ENCODE measurements at regions not wholly inside any gene's neighbourhood (a gene's known extent, or its start where the extent isn't known, plus 50 kb on each side); places are given as distances from the start of the nearest gene placed in this dataset.

DNA sequence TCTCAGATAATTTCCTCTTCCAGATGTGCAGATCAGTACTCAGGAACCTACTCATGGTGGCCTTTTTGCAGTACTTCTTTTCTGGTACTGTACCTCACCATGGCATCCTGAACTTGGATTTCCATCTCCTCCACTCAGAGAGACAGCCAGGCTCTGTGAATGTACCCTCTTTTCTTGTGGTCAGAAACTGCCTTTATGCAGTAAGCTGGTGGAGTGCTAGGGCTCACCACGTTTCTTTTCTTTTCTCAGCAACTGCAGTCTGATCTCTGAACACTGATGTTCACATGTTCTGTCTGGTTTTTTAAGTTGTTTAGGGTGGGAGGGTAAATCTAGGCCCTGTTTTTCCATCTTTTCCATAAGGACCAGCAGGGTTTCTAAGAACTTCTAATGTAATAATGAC is 99.8 kb upstream of the NRXN3 start:
- ChIA-PET POLR2A (no interaction called here), CTCF (interaction anchor here (1.3 kb wide), 1 partner anchor 416 kb away, joined by 3 read pairs; no protein-coding TSS in a partner anchor)
- TF ChIP-seq, protein P1, sequence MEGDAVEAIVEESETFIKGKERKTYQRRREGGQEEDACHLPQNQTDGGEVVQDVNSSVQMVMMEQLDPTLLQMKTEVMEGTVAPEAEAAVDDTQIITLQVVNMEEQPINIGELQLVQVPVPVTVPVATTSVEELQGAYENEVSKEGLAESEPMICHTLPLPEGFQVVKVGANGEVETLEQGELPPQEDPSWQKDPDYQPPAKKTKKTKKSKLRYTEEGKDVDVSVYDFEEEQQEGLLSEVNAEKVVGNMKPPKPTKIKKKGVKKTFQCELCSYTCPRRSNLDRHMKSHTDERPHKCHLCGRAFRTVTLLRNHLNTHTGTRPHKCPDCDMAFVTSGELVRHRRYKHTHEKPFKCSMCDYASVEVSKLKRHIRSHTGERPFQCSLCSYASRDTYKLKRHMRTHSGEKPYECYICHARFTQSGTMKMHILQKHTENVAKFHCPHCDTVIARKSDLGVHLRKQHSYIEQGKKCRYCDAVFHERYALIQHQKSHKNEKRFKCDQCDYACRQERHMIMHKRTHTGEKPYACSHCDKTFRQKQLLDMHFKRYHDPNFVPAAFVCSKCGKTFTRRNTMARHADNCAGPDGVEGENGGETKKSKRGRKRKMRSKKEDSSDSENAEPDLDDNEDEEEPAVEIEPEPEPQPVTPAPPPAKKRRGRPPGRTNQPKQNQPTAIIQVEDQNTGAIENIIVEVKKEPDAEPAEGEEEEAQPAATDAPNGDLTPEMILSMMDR (IDR thresholded peaks at IDR 0.05; ENCODE audit: control extremely low read depth, extremely low read depth, low read depth, missing control alignments): no peak
- no peak for DNase-seq (ENCODE audit: extremely low spot score)

GRCh38 chr14:78071016-78071549 is 99.1 kb upstream of the NRXN3 start:
- DNase-seq (ENCODE audit: extremely low spot score): no peak
- ChIA-PET POLR2A (no interaction called here), CTCF (interaction anchor here (1.0 to 1.2 kb wide), 2 partner anchors 13 to 16 kb away, joined by 3 read pairs; no protein-coding TSS in a partner anchor)
- TF ChIP-seq, protein P1 (IDR thresholded peaks at IDR 0.05; ENCODE audit: control extremely low read depth, extremely low read depth, low read depth, missing control alignments): no peak

- TF ChIP-seq, protein P1 (IDR thresholded peaks at IDR 0.05; ENCODE audit: control extremely low read depth, extremely low read depth, low read depth, missing control alignments): no peak
- POLR2A ChIA-PET: no interaction called here
- no peak for DNase-seq (ENCODE audit: extremely low spot score)
- CTCF ChIA-PET: interaction anchor here (1.1 to 2.0 kb wide), 3 partner anchors 9 to 211 kb away, joined by 3 to 6 read pairs (median 3); no protein-coding TSS in a partner anchor
Observed at GRCh38 chr14:78073028-78073427, 97.1 kb upstream of the NRXN3 start.

DNA sequence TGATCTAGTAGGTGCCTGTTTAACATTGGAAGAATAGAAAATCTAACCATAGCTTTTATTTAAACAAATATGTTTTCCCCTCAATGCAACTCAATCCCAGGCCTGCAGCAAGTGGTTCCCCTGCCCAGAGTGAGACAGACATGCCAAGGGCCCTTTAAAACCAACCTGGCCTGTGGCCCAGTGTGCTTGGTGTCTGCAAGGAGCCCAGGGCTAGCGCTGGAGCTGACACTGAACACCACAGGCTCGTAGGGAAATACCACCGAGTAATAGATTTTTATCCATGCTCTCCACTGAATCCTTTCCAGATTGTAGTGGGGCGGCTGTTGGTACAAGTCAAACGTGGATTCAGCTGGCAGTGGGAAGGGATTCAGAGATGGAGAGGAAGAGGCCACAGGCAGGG is 95.6 kb upstream of the NRXN3 start:
- CTCF ChIA-PET: interaction anchor here (1.1 to 1.5 kb wide), 2 partner anchors 8 to 215 kb away, joined by 3 read pairs; no protein-coding TSS in a partner anchor
- TF ChIP-seq, protein P1 (IDR thresholded peaks at IDR 0.05; ENCODE audit: control extremely low read depth, extremely low read depth, low read depth, missing control alignments): no peak
- DNase-seq (ENCODE audit: extremely low spot score): no peak
- POLR2A ChIA-PET: no interaction called here

DNA sequence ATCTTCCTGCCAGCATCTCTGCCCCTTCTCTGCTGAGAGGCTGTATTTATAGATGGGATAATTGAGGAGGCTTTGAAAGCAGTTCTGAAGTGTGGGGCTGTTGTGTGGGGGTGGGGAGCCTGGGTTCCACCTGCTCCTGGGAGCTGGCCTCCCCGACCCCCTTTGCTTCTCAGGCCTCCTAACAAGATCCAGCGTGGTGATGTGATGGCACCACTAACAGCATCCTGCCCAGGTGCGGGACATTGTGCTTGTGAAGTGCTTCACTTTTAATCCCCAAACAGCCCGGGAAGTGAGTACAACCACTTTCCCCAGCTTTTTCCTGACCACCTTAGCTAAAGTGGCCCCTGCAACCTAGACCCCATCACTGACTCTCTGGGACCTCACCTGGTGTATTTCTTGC is 95.1 kb upstream of the NRXN3 start:
- POLR2A ChIA-PET: no interaction called here
- CTCF ChIA-PET: interaction anchor here (1.1 kb wide), 1 partner anchor 215 kb away, joined by 3 read pairs; no protein-coding TSS in a partner anchor
- DNase-seq (ENCODE audit: extremely low spot score): no peak
- TF ChIP-seq, protein P1 (IDR thresholded peaks at IDR 0.05; ENCODE audit: control extremely low read depth, extremely low read depth, low read depth, missing control alignments): no peak

- ChIA-PET CTCF (no interaction called here), POLR2A (no interaction called here)
- TF ChIP-seq, protein P1 (IDR thresholded peaks at IDR 0.05; ENCODE audit: control extremely low read depth, extremely low read depth, low read depth, missing control alignments): no peak
- no peak for DNase-seq (ENCODE audit: extremely low spot score)
Observed at GRCh38 chr14:78075555-78076277, 94.5 kb upstream of the NRXN3 start.

Data from GM10248 (cell line).